HT-29 (cell line): ENCODE measurements at regions not wholly inside any gene's neighbourhood (a gene's known extent, or its start where the extent isn't known, plus 50 kb on each side); places are given as distances from the start of the nearest gene placed in this dataset.

Experiments
- DNase-seq: peaks from one replicate; pipeline ENCODE4 v3.0.0-alpha.2; 2015; ENCODE audit warnings: low spot score

- DNase-seq = no peak
Observed at GRCh38 chr3:70899816-70900215, 587.4 kb upstream of the MDFIC2 start.

DNA sequence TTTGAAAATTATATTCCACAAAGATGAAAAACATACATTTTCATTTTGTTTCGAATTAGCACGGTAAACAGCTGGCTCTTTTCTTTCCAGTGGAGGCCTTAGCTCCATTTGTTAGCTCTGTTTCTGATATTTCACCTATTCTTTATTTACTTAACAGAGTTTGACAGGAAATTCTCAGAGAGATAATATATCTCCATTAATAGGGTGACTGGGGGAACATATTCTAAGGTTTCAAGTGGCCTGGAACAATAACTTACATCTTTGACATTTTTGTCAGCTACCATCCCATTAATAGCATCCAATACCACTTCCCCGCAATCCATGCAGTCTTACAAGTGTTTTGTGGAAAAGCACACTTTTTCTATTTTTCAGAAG is 577.6 kb upstream of the MDFIC2 start:
- DNase-seq = no peak

DNA sequence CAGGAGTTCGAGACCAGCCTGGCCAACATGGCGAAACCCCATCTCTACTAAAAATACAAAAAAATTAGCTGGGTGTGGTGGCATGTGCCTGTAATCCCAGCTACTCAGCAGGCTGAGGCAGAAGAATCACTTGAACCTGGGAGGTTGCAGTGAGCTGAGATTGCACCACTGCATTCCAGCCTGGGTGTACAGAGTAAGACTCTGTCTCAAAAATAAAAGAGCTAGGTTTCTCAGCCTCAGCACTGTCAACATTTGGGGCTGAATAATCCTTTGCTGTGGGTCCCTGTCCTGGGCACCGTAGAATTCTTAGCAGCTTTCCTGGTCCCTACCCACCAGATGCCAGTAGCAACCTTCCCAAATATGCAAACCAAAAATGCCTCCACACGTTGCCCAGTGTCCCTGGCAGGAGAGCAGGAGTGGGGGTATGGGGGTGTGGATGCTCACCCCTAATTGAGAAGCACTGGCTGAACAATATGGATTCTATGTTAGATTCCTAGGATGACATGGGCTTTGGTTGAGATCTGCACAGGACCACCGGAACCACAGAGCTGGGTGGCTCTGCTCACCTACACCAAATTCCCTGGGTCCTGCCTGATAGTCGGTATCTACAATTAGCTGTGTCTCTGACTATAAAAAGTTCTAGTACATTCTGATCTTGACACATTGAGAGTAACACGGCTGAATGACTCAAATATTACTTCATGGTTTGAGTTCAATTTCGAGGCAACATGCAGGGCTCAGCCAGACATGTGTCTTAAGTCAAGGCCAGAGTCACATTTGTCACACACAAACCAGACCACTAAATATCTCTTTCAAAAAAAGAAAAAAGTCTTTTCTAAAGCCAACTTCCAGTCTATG is 577.0 kb upstream of the MDFIC2 start:
- DNase-seq = no peak

DNA sequence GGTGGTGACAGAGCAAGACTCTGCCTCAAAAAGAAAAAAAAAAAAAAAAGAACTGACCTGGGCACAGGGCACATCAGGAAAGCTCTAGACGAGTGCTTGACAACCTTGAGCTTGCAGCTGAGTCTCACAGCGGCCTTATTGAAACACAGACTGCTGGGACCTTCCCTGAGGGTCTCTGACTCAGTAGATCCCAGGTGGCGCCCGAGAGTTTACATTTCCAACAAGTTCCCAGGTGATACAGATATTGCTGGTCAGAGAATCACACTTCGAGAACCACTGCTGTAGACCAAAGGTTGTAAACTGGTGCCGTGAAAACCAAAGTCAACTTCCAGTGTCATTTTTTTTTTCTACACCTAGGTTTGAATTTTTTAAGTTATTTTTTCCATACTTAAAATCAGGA is 573.2 kb upstream of the MDFIC2 start:
- no peak for DNase-seq

DNA sequence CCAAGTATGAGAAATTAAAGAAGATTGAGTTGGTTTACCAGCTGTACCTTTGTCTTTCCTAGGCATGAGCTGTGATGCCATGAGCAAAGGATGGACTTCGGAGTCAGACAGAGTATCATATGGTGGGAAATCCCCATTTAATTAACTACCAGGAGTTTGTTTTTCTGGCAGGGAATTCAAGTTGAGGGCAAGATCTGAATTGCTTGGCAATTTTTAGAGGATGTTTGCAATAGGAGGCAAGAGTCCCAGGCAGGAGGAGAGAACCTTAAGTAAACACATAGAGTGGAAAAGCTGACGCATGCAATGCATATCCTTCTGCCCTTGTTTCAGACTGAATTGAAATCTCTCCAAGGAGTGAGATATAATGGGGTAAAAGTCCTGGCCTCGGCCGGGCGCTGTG is 569.7 kb upstream of the MDFIC2 start:
- no peak for DNase-seq

DNA sequence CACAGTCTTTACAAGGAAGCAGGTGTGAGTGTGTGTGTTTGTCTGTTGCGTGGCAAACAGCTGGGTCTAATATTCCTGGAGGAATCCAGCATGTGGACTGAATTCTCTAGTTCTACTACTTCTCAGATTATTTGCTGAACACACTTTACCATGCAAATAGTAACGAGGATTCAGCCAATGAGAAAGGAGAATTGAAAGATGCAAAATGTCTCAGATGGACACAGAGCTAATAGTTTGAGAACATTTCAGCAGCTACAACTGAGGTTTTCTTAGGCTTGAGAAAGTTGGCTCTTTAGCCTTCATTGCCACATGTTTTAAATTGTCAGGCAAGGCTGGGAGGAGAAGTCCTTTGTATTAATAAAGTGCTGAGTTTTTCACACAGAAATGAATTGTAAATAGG is 568.0 kb upstream of the MDFIC2 start:
- DNase-seq = no peak

DNA sequence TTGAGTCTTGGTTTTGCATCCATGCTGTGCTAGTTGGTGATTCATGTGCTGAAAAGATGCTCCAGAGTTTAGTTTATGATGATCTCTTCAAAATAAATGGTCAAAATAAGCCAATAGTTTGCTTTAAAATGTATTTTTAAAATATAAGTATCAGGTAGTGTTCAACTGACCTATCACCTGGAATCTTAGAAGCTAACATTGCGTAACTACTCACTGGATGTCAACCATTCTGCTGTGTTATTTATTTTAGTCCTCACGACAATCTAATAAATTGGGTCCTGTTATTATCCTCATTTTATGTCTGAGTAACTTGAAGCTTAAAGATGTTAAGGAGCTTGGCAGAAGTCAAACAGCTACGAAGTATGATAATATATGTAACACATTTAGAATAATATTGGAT is 563.7 kb upstream of the MDFIC2 start:
- DNase-seq = no peak

DNA sequence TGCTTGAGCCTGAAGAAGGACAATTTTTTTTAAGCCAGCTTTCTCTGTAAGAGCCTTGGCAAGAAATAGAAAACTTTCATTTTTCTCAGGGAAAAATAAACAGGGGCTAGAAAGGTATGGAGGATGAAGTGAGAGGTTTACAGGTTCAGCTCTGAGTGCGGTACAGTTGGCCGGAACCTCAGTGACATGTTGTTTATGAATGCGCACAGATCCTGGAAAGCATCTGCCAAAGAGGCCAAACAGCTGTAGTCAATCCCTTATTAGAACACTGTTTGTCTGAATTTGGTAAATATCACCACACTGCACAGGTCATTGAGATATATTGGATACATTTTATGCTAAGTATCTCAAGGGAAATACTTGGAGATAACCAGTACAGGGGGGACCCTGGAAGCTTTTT is 561.8 kb upstream of the MDFIC2 start:
- no peak for DNase-seq

DNA sequence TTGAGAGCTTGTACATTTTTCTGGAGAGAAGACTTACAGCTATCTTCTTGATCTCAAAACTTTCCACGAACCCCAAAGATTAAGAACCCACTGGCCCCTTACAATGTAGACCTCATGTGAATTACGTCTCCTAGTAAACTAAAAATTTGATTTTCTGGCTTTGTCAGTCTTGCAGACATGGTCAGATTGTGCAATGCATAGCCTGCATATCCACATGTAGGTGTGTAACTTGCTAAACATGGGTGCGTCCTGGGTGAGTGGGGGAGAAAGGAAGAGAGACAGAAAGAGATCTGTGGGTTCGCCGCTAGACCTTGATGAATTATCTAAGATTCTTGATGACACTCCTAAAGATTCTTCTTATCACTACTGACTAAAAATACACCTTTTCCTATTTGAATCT is 561.2 kb upstream of the MDFIC2 start:
- no peak for DNase-seq

GRCh38 chr3:70871909-70872656 is 559.6 kb upstream of the MDFIC2 start:
- DNase-seq = no peak

DNA sequence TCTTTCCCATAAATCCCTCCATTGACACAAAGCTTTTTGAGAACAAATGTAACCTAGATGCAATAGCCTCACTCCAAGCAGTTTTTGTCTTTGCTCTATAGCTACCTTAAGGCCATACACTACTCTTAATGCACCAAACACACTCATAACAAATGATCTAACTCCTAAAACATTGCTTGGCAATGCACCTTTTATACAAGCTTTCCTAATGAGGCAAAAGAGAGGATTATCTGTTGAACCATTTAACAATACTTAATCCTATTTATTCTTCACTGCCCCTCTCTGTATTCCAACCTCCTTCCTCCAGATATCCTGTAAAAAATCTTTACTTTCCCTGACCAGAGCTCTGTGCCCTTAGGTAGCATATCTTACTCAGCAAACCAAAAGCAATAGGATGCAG is 558.1 kb upstream of the MDFIC2 start:
- no peak for DNase-seq

DNA sequence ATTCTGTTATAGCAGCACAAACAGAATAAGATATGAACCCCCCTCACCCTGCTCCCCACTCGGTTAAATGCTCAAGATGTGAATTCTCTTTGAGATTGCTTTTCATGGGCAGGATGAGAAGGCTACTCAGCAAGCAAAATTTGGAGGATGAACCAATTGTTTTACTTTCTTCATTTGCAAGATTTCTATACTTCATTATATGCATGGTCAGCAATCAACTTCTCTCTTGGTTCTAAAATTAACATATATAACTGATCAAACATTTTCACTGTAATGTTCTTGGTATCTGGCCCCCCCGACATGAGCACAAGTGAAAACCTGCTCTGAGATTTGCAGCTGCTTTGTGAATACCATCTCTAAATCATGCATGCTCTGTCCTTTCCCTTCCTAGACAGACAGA is 556.1 kb upstream of the MDFIC2 start:
- no peak for DNase-seq

- no peak for DNase-seq
Observed at GRCh38 chr3:70863049-70863448, 550.6 kb upstream of the MDFIC2 start.

- DNase-seq = no peak
Observed at GRCh38 chr3:70861855-70862254, 549.4 kb upstream of the MDFIC2 start.

GRCh38 chr3:70861234-70861633 is 548.8 kb upstream of the MDFIC2 start:
- no peak for DNase-seq

GRCh38 chr3:70857916-70858315 is 545.5 kb upstream of the MDFIC2 start:
- no peak for DNase-seq

DNA sequence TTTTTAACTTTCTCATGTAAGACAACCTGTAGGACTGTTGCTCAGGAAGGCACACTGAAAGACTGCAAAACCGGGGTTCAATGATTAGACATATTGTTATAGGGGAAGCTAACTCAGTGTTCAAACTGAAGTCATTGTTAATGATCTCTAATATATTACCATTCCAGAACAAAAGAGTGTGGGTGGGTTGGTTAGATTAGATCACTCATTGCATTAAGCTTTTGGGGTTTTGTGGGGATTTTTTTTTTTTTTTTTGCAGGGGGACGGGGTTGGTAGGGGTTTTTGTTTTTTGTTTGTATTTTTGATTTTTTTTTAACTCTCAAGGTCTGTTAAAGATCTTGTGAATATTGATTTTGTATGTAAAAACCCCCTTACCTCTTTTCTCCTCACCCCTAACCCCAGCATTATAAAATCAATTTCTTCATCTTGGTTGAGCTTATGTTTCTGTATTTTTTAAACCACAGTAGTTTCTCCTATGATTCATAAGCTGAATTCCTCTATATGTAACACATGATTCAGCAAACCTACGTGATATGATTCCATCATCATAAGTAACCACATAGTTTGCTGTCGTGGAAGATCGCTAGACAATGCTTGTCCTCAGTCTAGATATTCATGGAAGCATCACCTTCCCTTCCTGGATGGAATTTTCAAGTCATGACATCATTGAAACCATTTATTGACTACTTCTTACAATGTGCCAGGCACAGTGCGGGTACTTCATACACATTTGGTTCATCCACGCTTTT is 544.1 kb upstream of the MDFIC2 start:
- DNase-seq = no peak

GRCh38 chr3:70855149-70855548 is 542.7 kb upstream of the MDFIC2 start:
- DNase-seq = no peak

- no peak for DNase-seq
Observed at GRCh38 chr3:70854108-70854507, 541.7 kb upstream of the MDFIC2 start.

- no peak for DNase-seq
Observed at GRCh38 chr3:70853161-70853944, 540.9 kb upstream of the MDFIC2 start.

- DNase-seq = peak; percentile 12
Observed at GRCh38 chr3:70849911-70850699, 537.7 kb upstream of the MDFIC2 start.
